OCI-LY7 (cell line): ENCODE measurements at regions not wholly inside any gene's neighbourhood (a gene's known extent, or its start where the extent isn't known, plus 50 kb on each side); places are given as distances from the start of the nearest gene placed in this dataset.

ENCODE experiments used
- EZH2phosphoT487 ChIP-seq: fragments of 200-600 bp; sonication (generic); IDR thresholded peaks from 2 replicates; pipeline ENCODE4 v1.6.1; 2018; ENCODE audit warnings: low read depth, borderline replicate concordance, mild to moderate bottlenecking, mixed run types, antibody characterized with exemption, low read length, moderate library complexity, mixed read lengths
- TF ChIP-seq, protein P1 (sequence below): fragments of 200-600 bp; sonication (generic); conservative IDR thresholded peaks from 2 replicates; pipeline ENCODE4 v1.5.1; 2014; ENCODE audit warnings: mild to moderate bottlenecking, antibody characterized with exemption, low read length, moderate library complexity, mixed read lengths

DNA sequence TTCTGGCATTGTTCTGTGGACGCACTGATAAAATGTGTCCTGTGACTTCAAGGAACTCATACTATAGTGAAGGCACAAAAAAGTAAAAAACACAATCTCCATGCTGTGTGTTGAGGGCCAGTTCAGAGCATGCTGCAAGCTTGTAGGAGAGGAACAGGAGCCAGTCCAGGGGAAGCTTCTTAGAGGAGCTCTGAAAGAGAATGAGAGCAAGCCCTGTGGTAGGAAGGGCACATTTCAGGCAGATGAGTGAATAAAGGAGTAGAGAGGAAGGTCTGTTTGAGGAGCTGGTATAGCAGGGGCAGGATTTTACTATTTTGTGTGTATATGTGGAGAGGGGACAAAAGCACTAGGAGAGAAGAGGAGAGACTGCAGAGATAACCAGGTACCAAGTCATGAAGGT, 478.3 kb downstream of the ZEB2 start:
- TF ChIP-seq, protein P1, sequence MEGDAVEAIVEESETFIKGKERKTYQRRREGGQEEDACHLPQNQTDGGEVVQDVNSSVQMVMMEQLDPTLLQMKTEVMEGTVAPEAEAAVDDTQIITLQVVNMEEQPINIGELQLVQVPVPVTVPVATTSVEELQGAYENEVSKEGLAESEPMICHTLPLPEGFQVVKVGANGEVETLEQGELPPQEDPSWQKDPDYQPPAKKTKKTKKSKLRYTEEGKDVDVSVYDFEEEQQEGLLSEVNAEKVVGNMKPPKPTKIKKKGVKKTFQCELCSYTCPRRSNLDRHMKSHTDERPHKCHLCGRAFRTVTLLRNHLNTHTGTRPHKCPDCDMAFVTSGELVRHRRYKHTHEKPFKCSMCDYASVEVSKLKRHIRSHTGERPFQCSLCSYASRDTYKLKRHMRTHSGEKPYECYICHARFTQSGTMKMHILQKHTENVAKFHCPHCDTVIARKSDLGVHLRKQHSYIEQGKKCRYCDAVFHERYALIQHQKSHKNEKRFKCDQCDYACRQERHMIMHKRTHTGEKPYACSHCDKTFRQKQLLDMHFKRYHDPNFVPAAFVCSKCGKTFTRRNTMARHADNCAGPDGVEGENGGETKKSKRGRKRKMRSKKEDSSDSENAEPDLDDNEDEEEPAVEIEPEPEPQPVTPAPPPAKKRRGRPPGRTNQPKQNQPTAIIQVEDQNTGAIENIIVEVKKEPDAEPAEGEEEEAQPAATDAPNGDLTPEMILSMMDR: no peak
- TF ChIP-seq EZH2phosphoT487: no peak
